AG04450 (cell line): ENCODE measurements at regions not wholly inside any gene's neighbourhood (a gene's known extent, or its start where the extent isn't known, plus 50 kb on each side); places are given as distances from the start of the nearest gene placed in this dataset.

ENCODE experiments used
- CTCF ChIA-PET: fragments of 300-600, 350-600 bp; formaldehyde crosslinking; extraction: SDS; loops from one replicate; lab custom pipeline; 2022; ENCODE audit warnings: antibody characterized with exemption, inconsistent platforms; lab: Charles Lee
- POLR2A ChIA-PET: fragments of 350-600 bp; formaldehyde crosslinking; extraction: SDS; loops from one replicate; lab custom pipeline; 2021; ENCODE audit warnings: antibody characterized with exemption, inconsistent platforms; lab: Yijun Ruan, JAX
- DNase-seq: peaks from one replicate; pipeline ENCODE4 v3.0.0-alpha.2; 2011; ENCODE audit warnings: low read depth, low spot score
- H3K27ac ChIP-seq: one replicate; pipeline ENCODE4 v1.5.1; 2012; ENCODE audit warnings: low read depth, low read length, control low read depth
- H3K27me3 ChIP-seq: one replicate; pipeline ENCODE4 v1.6.0; 2012; ENCODE audit warnings: low read length; ENCODE audit not compliant: control insufficient read depth, insufficient read depth
- H3K4me3 ChIP-seq: 2 replicates; pipeline ENCODE4 v1.5.1; 2011; ENCODE audit warnings: mild to moderate bottlenecking, low read depth, low read length, control low read depth
- H3K9me3 ChIP-seq: 2 replicates; pipeline ENCODE4 v1.5.1; 2012; ENCODE audit warnings: low read length; ENCODE audit not compliant: control insufficient read depth, insufficient read depth
- CTCF ChIP-seq: IDR thresholded peaks from 2 replicates; pipeline ENCODE4 v1.5.1; 2011; ENCODE audit warnings: low read depth, low read length, control low read depth, inconsistent platforms

- ChIA-PET POLR2A (no interaction called here), CTCF (no interaction called here)
- H3K27me3 ChIP-seq = no peaks in the 10 kb centered on the region
- TF ChIP-seq CTCF = no peak
- H3K4me3 ChIP-seq = no peak overlapping the region
- no peak for DNase-seq
- no peak overlapping the region for H3K27ac ChIP-seq
- no peaks in the 10 kb centered on the region for H3K9me3 ChIP-seq
Observed at GRCh38 chr5:130268489-130268888, 364.2 kb downstream of the CHSY3 start.

GRCh38 chr5:130267926-130268325 lies 363.7 kb downstream of the CHSY3 start:
- Histone ChIP-seq H3K4me3 (no peak overlapping the region), H3K27me3 (no peaks in the 10 kb centered on the region), H3K9me3 (no peaks in the 10 kb centered on the region), H3K27ac (no peak overlapping the region)
- CTCF ChIA-PET = no interaction called here
- DNase-seq = no peak
- no peak for TF ChIP-seq CTCF
- POLR2A ChIA-PET = no interaction called here

GRCh38 chr5:130260481-130260880 lies 356.2 kb downstream of the CHSY3 start:
- CTCF ChIA-PET = no interaction called here
- POLR2A ChIA-PET = no interaction called here
- H3K27me3 ChIP-seq = no peaks in the 10 kb centered on the region
- H3K9me3 ChIP-seq = peaks cover 3% of the 10 kb centered on the region; the same call in 1 of the 2 replicates
- no peak for TF ChIP-seq CTCF
- no peak for DNase-seq
- H3K4me3 ChIP-seq = no peak overlapping the region
- no peak overlapping the region for H3K27ac ChIP-seq

- H3K9me3 ChIP-seq = 0 out of 2 replicates have a peak, but pooled peaks cover 2% of the 10 kb centered on the region
- no peaks in the 10 kb centered on the region for H3K27me3 ChIP-seq
- H3K4me3 ChIP-seq = no peak overlapping the region
- DNase-seq = no peak
- TF ChIP-seq CTCF = no peak
- ChIA-PET CTCF (no interaction called here), POLR2A (no interaction called here)
- no peak overlapping the region for H3K27ac ChIP-seq
Observed at GRCh38 chr5:130251931-130252330, 347.7 kb downstream of the CHSY3 start.

GRCh38 chr5:130243641-130244040 lies 339.4 kb downstream of the CHSY3 start:
- POLR2A ChIA-PET = no interaction called here
- CTCF ChIA-PET = no interaction called here
- no peak for DNase-seq
- Histone ChIP-seq H3K4me3 (no peak overlapping the region), H3K27ac (no peak overlapping the region), H3K9me3 (0 out of 2 replicates have a peak, but pooled peaks cover 2% of the 10 kb centered on the region), H3K27me3 (no peaks in the 10 kb centered on the region)
- no peak for TF ChIP-seq CTCF
